BJ (cell line): ENCODE measurements at regions not wholly inside any gene's neighbourhood (a gene's known extent, or its start where the extent isn't known, plus 50 kb on each side); places are given as distances from the start of the nearest gene placed in this dataset.
A peak's percentile ranks its signal among the peaks of the same experiment; 100 is the strongest.
"Not testable (repeated sequence)": the region's sequence is repeated elsewhere in the genome, so short reads cannot be mapped to it uniquely, and the experiment has no call there.

ENCODE experiments used
- CTCF ChIA-PET: fragments of 350-600 bp; formaldehyde crosslinking; extraction: SDS; loops from one replicate; lab custom pipeline; 2021; ENCODE audit warnings: antibody characterized with exemption, inconsistent platforms; lab: Yijun Ruan, JAX
- POLR2A ChIA-PET: fragments of 300-600 bp; sonication (Branson Sonifier 250); formaldehyde crosslinking; extraction: SDS; loops from one replicate; lab custom pipeline; 2021; ENCODE audit warnings: antibody characterized with exemption; lab: Charles Lee
- DNase-seq: peaks from one replicate; pipeline ENCODE4 v3.0.0-alpha.2; 2011; ENCODE audit warnings: low read depth
- H3K27me3 ChIP-seq: 2 replicates; pipeline ENCODE4 v1.6.0; 2011; ENCODE audit warnings: low read length; ENCODE audit not compliant: control insufficient read depth, insufficient read depth
- H3K36me3 ChIP-seq: 2 replicates; pipeline ENCODE4 v1.5.1; 2011; ENCODE audit warnings: low read length; ENCODE audit not compliant: control insufficient read depth, insufficient read depth
- H3K4me3 ChIP-seq: 2 replicates; pipeline ENCODE4 v1.5.1; 2011; ENCODE audit warnings: low read depth, mild to moderate bottlenecking, control low read depth, low read length
- TF ChIP-seq, protein P1 (sequence below): IDR thresholded peaks from 2 replicates; pipeline ENCODE4 v1.5.1; 2011; ENCODE audit warnings: low read depth, mild to moderate bottlenecking, control low read depth, inconsistent platforms, low read length, moderate library complexity; ENCODE audit not compliant: insufficient read depth

DNA sequence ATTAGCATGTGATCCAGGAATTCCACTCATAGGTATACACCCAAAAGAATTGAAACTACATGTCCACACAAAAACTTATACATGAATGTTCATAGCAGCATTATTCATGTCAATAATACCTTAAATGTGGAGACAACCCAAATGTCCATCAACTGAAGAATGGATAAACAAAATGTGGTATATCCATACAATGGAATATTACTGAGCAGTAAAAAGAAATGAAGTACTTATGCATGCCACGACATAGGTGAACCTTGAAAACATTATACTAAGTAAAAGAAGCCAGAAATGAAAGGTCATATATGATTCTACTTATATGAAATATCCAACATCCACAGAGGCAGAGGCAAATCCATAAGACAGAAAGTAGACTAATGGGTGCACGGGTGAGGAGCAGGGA, 159.9 kb downstream of the UNC5CL start:
- Histone ChIP-seq H3K27me3 (0 out of 2 replicates have a peak, but pooled peaks cover 3% of the 10 kb centered on the region), H3K36me3 (no peaks in the 10 kb centered on the region), H3K4me3 (no peak overlapping the region)
- POLR2A ChIA-PET = no interaction called here
- TF ChIP-seq, protein P1, sequence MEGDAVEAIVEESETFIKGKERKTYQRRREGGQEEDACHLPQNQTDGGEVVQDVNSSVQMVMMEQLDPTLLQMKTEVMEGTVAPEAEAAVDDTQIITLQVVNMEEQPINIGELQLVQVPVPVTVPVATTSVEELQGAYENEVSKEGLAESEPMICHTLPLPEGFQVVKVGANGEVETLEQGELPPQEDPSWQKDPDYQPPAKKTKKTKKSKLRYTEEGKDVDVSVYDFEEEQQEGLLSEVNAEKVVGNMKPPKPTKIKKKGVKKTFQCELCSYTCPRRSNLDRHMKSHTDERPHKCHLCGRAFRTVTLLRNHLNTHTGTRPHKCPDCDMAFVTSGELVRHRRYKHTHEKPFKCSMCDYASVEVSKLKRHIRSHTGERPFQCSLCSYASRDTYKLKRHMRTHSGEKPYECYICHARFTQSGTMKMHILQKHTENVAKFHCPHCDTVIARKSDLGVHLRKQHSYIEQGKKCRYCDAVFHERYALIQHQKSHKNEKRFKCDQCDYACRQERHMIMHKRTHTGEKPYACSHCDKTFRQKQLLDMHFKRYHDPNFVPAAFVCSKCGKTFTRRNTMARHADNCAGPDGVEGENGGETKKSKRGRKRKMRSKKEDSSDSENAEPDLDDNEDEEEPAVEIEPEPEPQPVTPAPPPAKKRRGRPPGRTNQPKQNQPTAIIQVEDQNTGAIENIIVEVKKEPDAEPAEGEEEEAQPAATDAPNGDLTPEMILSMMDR = no peak
- DNase-seq = no peak
- CTCF ChIA-PET = no interaction called here

DNA sequence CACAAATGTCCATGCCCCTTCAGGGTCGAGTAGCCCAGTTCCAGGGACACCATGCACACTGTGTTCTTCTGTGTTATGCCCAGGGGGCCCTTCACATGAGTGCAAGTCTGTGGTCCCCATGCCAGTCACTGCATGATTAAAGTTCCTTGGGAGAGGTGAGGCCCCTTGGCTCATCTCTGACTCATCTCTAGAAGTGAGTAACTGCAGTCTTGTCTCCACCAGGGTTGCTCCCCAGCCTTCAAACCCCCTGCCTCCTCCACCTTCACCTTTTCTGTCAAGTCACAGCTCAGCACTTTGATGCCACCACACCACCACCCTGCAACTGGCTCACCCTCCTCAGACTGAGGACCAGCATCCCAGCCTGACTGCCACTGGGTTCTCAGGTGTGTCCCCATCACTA, 161.7 kb downstream of the UNC5CL start:
- TF ChIP-seq, protein P1 = no peak
- no peak for DNase-seq
- no peak overlapping the region for H3K4me3 ChIP-seq
- 0 out of 2 replicates have a peak, but pooled peaks cover 1% of the 10 kb centered on the region for H3K27me3 ChIP-seq
- CTCF ChIA-PET = no interaction called here
- POLR2A ChIA-PET = no interaction called here
- H3K36me3 ChIP-seq = no peaks in the 10 kb centered on the region

DNA sequence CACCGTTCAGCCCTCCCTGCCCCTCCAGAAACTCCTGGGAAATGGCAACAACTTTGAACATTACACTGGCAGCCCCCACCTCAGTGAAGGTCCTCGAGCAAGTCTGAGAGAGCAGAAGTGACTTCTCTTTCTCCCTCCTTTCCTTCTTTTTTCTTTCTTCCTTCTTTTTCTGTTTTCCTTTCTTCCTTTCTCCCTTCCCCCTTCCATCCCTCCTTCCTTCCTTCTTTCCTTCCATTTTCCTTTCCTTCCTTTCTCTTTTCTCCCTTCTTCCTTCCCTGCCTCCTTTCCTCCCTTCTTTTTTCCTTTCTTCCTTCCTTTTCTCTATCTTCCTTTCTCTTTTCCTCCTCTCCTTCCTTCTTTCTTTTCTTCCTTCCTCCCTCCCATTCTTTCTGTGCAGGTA, 162.7 kb downstream of the UNC5CL start:
- no peak overlapping the region for H3K4me3 ChIP-seq
- CTCF ChIA-PET = no interaction called here

DNA sequence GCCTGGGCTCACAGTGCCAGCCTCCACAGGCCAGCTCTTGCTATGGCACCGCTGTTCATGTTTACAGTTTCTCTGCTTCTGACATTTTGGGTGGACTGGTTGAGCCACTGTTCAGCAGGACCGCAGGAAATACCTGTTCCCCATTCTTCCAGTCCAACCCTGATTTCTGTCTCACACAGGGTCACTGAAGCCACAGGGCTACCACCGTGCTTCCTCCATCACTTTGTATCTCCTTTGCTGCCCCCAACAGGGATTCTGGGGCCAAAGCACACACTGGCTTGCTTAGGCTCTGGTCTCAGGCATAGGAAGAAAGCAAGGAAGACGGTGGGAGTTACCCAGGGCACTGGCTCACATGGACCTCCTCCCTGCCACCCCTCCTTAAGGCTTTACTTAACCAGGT, 164.5 kb downstream of the UNC5CL start:
- POLR2A ChIA-PET = no interaction called here
- no peak for DNase-seq
- no peaks in the 10 kb centered on the region for H3K36me3 ChIP-seq
- no peaks in the 10 kb centered on the region; the same call in 1 of the 2 replicates for H3K27me3 ChIP-seq
- TF ChIP-seq, protein P1 = 0 out of 2 replicates have a peak, but pooled peaks have one; percentile 3
- H3K4me3 ChIP-seq = no peak overlapping the region
- CTCF ChIA-PET = interaction anchor here (1.2 to 1.5 kb wide), 2 partner anchors 13 to 154 kb away, joined by 3 to 4 read pairs; no protein-coding TSS in a partner anchor

More for the DNA sequence above, 162.7 kb downstream of the UNC5CL start:
- POLR2A ChIA-PET = no interaction called here
- TF ChIP-seq, protein P1 = no peak
- Histone ChIP-seq H3K27me3 (no peaks in the 10 kb centered on the region), H3K36me3 (no peaks in the 10 kb centered on the region)
- no peak for DNase-seq

DNA sequence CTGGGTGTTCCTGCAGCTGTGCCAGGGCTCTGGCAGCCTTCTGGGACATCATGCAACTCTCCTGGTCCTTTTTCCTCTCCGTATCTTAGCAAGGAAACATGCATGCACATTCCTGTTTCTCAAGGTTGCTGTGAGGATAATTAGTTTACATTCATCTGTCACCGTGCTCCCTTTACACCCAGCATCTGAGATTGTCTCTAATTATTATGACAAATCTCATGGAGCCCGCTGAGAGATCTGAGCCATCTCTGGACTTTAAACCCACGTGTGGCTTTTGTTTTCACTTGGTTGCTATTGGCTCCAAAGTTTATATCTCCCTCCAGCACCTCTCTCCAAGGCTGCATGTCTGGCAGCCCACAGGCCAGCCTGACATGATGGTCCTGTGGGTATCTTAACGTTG, 167.6 kb downstream of the UNC5CL start:
- CTCF ChIA-PET = no interaction called here
- Histone ChIP-seq H3K27me3 (no peaks in the 10 kb centered on the region; the same call in 1 of the 2 replicates), H3K36me3 (no peaks in the 10 kb centered on the region), H3K4me3 (no peak overlapping the region)
- POLR2A ChIA-PET = no interaction called here
- DNase-seq = no peak
- TF ChIP-seq, protein P1 = no peak

DNA sequence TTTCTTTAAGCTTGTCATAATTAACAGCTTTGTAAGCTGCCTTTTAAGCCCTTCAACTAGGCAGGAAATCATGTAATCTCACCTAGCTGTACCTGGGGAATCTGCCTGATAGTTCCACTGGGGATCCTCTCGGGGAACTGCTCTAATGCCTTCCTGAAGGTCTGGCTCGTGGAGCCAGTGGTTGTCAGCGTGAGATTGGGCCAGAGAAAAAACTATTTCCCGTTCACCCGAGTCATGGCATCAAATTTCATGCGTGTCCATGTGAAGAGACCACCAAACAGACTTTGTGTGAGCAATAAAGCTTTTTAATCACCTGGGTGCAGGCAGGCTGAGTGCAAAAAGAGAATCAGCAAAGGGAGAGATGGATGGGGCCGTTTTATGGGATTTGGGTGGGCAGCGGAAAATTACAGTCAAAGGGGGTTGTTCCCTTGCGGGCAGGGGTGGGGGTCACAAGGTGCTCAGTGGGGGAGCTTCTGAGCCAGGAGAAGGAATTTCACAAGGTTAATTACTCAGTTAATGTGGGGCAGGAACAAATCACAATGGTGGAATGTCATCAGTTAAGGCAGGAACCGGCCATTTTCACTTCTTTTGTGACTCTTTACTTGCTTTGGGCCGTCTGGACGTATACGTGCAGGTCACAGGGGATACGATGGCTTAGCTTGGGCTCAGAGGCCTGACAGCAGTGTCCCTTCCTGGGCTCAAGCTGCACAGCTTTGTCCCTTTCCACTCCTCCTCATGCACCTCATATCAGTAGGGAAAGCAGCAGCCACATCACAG, 170.7 kb downstream of the UNC5CL start:
- DNase-seq, H3K27me3 ChIP-seq, H3K36me3 ChIP-seq, H3K4me3 ChIP-seq, POLR2A ChIA-PET: not testable (repeated sequence)
- CTCF ChIA-PET = interaction anchor here (1.7 kb wide), 1 partner anchor 26 kb away, joined by 4 read pairs; no protein-coding TSS in a partner anchor

DNA sequence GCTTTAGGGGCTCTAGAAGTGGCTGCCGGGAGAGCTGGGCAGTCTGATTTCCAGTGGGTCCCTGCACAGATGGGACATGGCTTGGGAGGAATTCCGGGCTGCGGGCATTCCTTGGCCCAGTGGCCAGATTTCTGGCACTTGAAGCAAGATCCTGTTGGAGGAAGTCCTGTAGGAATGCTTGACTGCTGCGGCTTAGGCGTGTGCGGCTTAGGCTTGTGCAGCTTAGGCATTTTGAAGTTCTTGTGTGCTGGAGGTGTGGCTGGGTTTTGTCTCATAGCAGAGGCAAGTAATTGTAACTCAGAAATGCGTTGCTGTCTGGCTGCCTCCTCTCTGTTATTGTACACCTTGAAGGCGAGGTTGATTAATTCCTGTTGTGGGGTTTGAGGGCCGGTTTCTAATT, 171.5 kb downstream of the UNC5CL start:
- DNase-seq, H3K4me3 ChIP-seq, H3K36me3 ChIP-seq, H3K27me3 ChIP-seq, POLR2A ChIA-PET: not testable (repeated sequence)
- CTCF ChIA-PET = interaction anchor here (1.7 kb wide), 1 partner anchor 27 kb away, joined by 4 read pairs; no protein-coding TSS in a partner anchor

DNA sequence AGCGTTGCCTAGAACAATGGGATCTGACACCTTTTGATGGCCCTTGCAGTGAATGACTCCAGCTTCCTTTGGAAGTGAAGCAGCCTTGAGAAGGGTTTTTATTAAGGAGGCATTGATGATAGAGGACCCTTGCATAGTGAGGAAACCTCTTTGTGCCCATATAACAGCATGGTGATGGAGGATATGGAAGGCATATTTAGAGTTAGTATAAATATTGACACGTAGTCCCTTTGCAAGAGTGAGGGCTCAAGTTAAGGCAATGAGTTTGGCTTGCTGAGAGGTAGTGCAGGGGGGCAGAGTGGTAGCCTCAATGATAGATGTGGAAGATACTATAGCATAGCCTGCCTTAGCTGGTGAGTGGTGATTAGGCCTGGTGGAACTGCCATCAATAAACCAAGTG, 173.8 kb downstream of the UNC5CL start:
- H3K4me3 ChIP-seq, POLR2A ChIA-PET, H3K36me3 ChIP-seq, DNase-seq, H3K27me3 ChIP-seq, CTCF ChIA-PET: not testable (repeated sequence)
